Activated CD4-positive, alpha-beta T cell treated with anti-CD3 and anti-CD28 coated beads, Interleukin-2, amount 10 ng/mL, durations not matched to agents 24 days and 14 days (primary cell): ENCODE measurements at regions not wholly inside any gene's neighbourhood (a gene's known extent, or its start where the extent isn't known, plus 50 kb on each side); places are given as distances from the start of the nearest gene placed in this dataset.
"Not testable (repeated sequence)": the region's sequence is repeated elsewhere in the genome, so short reads cannot be mapped to it uniquely, and the experiment has no call there.

Experiments
- DNase-seq: peaks from one replicate; pipeline ENCODE4 v3.0.0; 2022
- H3K27ac Mint-ChIP-seq: one replicate; pipeline ENCODE4 v1.8.0; 2022; ENCODE audit warnings: mild to moderate bottlenecking, mixed read lengths
- H3K27me3 Mint-ChIP-seq: one replicate; pipeline ENCODE4 v1.8.0; 2022; ENCODE audit warnings: mixed read lengths
- H3K36me3 Mint-ChIP-seq: one replicate; pipeline ENCODE4 v1.8.0; 2022; ENCODE audit warnings: low read depth, mild to moderate bottlenecking, mixed read lengths
- H3K4me1 Mint-ChIP-seq: one replicate; pipeline ENCODE4 v1.8.0; 2021; ENCODE audit warnings: mixed read lengths
- H3K4me3 Mint-ChIP-seq: one replicate; pipeline ENCODE4 v1.8.0; 2022; ENCODE audit warnings: mild to moderate bottlenecking, moderate library complexity, mixed read lengths
- H3K9me3 Mint-ChIP-seq: one replicate; pipeline ENCODE4 v1.8.0; 2021; ENCODE audit warnings: mixed read lengths
- intact Hi-C: fragments of 100-400 bp; cut with micrococcal nuclease; formaldehyde crosslinking; loops from one replicate; pipeline ENCODE4 v1.15.1; 2023

DNA sequence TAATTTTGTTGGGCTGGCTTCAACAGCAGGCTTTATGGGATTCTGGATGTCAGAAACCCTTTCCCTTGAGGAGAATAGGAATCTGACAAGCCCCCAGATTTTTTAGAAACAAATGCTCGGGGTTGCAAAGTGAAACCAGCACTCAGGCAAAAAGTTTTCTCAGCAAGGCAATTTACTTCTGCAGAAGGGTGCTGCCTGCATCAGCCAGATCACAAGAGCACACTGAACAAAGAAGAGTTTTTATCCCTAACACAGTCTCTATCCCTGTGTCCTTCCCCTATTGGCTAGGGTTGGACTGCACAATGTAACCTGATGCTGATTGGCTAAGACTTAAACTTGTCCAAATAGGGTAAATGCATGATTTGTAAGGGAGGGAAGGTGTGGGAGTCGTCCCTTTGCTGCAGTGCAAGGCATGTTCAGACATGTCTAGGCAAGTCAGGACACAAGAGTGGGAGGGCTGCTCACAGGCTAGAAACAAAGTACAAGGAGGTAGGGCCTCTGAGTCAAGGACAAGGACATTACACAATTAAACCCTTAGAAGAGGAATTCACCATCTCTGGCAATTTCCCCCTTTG, 175.8 kb downstream of the CCNG2 start:
- no peaks in the 10 kb centered on the region for H3K27me3 Mint-ChIP-seq
- no peaks in the 10 kb centered on the region for H3K4me1 Mint-ChIP-seq
- no peak overlapping the region for H3K27ac Mint-ChIP-seq
- no peaks in the 10 kb centered on the region for H3K36me3 Mint-ChIP-seq
- intact Hi-C loops, result no loop called here
- peaks cover 12% of the 10 kb centered on the region for H3K9me3 Mint-ChIP-seq
- H3K4me3 Mint-ChIP-seq, result no peak overlapping the region
- DNase-seq, result no peak

- Mint-ChIP-seq H3K36me3 (no peaks in the 10 kb centered on the region), H3K9me3 (peaks cover 21% of the 10 kb centered on the region), H3K4me3 (no peak overlapping the region), H3K27ac (no peak overlapping the region), H3K4me1 (no peaks in the 10 kb centered on the region), H3K27me3 (no peaks in the 10 kb centered on the region)
- no peak for DNase-seq
- intact Hi-C loops, result no loop called here
Measured at GRCh38 chr4:77336411-77337142, 179.6 kb downstream of the CCNG2 start.

DNA sequence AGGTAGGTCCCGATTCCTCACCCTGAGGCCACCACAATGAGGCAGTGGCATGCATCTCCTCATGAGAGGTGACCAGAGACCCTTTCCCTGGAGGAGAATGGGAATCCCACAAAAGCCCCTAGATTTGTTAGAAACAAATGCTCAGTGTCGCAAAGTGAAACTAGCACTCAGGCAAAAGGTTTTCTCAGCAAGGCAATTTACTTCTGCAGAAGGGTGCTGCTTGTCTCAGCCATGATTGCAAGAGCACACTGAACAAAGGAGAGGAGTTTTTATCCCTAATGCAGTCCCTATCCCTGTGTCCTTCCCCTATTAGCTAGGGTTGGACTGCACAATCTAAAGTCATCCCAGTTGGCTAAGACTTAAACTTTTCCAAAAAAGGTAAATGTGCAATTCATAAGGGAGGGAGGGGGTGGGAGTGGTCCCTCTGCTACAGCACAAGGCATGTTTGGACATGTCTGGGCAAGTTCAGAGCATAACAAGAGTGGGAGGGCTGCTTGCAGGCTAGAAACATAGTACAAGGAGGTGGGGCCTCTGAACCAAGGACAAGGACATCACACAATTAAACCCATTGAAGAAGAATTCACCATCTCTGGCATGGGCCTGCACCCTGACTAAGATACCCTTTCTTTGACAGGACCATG, 185.3 kb downstream of the CCNG2 start:
- H3K4me1 Mint-ChIP-seq, result no peaks in the 10 kb centered on the region
- H3K9me3 Mint-ChIP-seq, result peaks cover 19% of the 10 kb centered on the region
- intact Hi-C loops, result no loop called here
- DNase-seq, result no peak
- H3K27ac Mint-ChIP-seq, result no peak overlapping the region
- no peak overlapping the region for H3K4me3 Mint-ChIP-seq
- no peaks in the 10 kb centered on the region for H3K36me3 Mint-ChIP-seq
- H3K27me3 Mint-ChIP-seq, result peaks cover 3% of the 10 kb centered on the region

DNA sequence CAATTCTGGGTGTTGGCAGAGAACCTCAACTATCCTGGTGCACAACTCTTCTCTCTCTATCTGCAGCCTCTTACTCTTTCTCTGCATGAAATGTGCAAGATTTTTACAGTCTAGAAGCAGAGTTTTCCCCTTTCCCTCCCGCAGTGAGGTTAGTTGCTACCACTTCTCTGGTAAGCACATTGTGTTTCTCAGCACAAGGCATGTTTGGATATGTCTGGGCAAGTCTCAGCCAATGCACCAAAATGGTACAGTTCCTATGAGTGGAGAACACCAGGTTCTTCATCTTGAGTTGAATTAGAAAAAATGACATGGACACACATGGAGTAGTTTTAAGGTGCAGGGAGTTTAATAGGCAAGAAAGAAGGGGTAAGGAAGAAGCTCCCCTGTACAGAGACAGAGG, 187.0 kb downstream of the CCNG2 start:
- Mint-ChIP-seq H3K9me3 (peaks cover 19% of the 10 kb centered on the region), H3K27me3 (peaks cover 3% of the 10 kb centered on the region), H3K36me3 (no peaks in the 10 kb centered on the region), H3K4me3 (no peak overlapping the region), H3K27ac (no peak overlapping the region), H3K4me1 (no peaks in the 10 kb centered on the region)
- intact Hi-C loops, result no loop called here
- no peak for DNase-seq

GRCh38 chr4:77344784-77345183, 187.8 kb downstream of the CCNG2 start:
- intact Hi-C loops, result no loop called here
- peaks cover 3% of the 10 kb centered on the region for H3K27me3 Mint-ChIP-seq
- no peaks in the 10 kb centered on the region for H3K36me3 Mint-ChIP-seq
- H3K4me1 Mint-ChIP-seq, result no peaks in the 10 kb centered on the region
- no peak overlapping the region for H3K4me3 Mint-ChIP-seq
- DNase-seq, result no peak
- no peak overlapping the region for H3K27ac Mint-ChIP-seq
- H3K9me3 Mint-ChIP-seq, result peaks cover 19% of the 10 kb centered on the region

DNA sequence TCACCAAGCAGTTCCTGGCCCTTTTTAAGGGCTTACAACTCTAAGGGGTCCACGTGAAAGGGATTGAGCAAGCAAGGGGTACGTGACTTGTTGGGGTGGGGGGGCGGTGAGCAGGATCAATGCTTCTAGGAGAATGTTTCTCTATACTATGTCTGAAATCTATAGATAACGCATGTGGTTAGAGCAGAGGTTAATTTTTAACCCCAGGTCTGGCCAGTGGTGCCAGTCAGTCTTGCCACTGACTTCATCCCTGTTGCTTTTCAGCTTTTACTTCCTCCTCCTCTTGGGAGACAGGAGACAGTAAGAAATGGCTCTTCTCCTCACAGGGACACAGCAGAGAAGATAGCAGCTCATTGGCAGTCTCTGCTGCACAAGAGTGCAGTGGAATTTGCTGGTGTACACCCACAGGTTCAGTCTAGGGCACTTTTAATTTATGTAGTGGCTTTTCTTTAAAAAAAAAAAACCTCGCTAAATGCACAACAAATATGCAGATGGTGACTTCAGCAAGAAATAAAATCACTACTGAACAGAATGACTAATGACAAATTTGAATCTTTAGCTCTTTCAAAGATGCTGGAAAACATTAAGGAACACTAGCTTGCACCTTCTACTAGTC, 190.5 kb downstream of the CCNG2 start:
- intact Hi-C loops, result no loop called here
- peaks cover 5% of the 10 kb centered on the region for H3K9me3 Mint-ChIP-seq
- no peaks in the 10 kb centered on the region for H3K36me3 Mint-ChIP-seq
- no peak for DNase-seq
- no peak overlapping the region for H3K4me3 Mint-ChIP-seq
- no peak overlapping the region for H3K27ac Mint-ChIP-seq
- no peaks in the 10 kb centered on the region for H3K4me1 Mint-ChIP-seq
- peaks cover 3% of the 10 kb centered on the region for H3K27me3 Mint-ChIP-seq

- no peak overlapping the region for H3K27ac Mint-ChIP-seq
- no peaks in the 10 kb centered on the region for H3K4me1 Mint-ChIP-seq
- DNase-seq, result no peak
- H3K4me3 Mint-ChIP-seq, result no peak overlapping the region
- H3K27me3 Mint-ChIP-seq, result peaks cover 3% of the 10 kb centered on the region
- intact Hi-C loops, result no loop called here
- H3K36me3 Mint-ChIP-seq, result no peaks in the 10 kb centered on the region
- no peaks in the 10 kb centered on the region for H3K9me3 Mint-ChIP-seq
Measured at GRCh38 chr4:77348815-77349214, 191.8 kb downstream of the CCNG2 start.

DNA sequence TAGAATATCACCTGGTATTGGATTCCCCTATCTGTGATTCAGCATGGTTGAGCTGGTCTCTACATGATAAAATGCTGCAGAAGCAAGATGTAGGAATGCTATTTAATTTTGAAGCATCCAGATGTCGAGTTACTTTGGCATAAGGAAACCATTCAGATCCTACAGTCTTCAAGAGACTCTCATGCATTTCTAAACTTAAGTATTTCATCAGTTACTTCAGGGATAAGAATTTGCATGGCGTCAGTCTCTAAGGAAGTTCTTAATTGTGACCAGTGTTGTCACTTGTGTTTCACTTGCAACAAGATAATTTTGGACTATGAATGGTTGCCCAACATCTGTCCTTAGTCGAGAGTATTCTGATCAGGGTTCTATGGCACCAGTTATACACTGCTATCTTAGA, 192.4 kb downstream of the CCNG2 start:
- intact Hi-C loops, result no loop called here
- Mint-ChIP-seq H3K9me3 (no peaks in the 10 kb centered on the region), H3K4me3 (no peak overlapping the region), H3K27me3 (peaks cover 3% of the 10 kb centered on the region), H3K4me1 (no peaks in the 10 kb centered on the region), H3K27ac (no peak overlapping the region), H3K36me3 (no peaks in the 10 kb centered on the region)
- no peak for DNase-seq

- no peak overlapping the region for H3K4me3 Mint-ChIP-seq
- no peak for DNase-seq
- H3K27me3 Mint-ChIP-seq, result peaks cover 3% of the 10 kb centered on the region
- H3K27ac Mint-ChIP-seq, result no peak overlapping the region
- no peaks in the 10 kb centered on the region for H3K36me3 Mint-ChIP-seq
- H3K4me1 Mint-ChIP-seq, result no peaks in the 10 kb centered on the region
- H3K9me3 Mint-ChIP-seq, result no peaks in the 10 kb centered on the region
- intact Hi-C loops, result no loop called here
Measured at GRCh38 chr4:77349796-77350195, 192.8 kb downstream of the CCNG2 start.

- H3K9me3 Mint-ChIP-seq, result no peaks in the 10 kb centered on the region
- no peaks in the 10 kb centered on the region for H3K36me3 Mint-ChIP-seq
- intact Hi-C loops, result no loop called here
- no peaks in the 10 kb centered on the region for H3K27me3 Mint-ChIP-seq
- DNase-seq, result no peak
- no peak overlapping the region for H3K4me3 Mint-ChIP-seq
- no peaks in the 10 kb centered on the region for H3K4me1 Mint-ChIP-seq
- H3K27ac Mint-ChIP-seq, result no peak overlapping the region
Measured at GRCh38 chr4:77352192-77352591, 195.2 kb downstream of the CCNG2 start.

DNA sequence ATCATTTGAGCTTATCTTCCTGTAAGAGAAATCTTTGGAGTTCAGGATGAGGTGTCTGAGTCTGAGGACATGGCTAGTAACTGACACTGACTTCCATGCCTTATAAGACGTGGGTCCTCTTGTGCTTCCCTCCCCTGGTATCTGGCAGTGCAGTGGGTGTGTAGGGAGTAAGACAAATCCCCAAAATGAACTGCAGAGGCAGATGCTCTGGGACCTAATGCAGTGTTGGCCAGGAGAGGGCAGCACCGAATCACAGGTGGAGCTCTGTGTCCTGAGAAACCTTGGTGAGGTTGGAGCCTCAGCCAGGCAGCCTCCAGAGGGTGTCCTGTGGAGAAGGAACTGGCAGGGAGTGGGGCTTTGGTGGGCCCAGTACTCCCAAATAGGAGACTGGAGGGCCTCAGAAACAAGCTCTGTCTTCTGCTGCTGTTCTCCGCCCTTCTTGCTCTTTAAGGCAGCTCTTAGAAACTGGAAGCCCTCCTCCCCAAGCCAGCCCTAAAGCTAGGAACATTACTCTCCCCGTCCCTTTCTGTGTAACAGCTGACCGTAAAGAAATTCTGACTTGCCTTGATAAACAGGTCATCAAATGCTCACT, 196.8 kb downstream of the CCNG2 start:
- intact Hi-C loops, result not testable (repeated sequence)

GRCh38 chr4:77354550-77354949, 197.5 kb downstream of the CCNG2 start:
- H3K4me3 Mint-ChIP-seq, result no peak overlapping the region
- intact Hi-C loops, result no loop called here
- H3K27ac Mint-ChIP-seq, result no peak overlapping the region
- H3K27me3 Mint-ChIP-seq, result peaks cover under 1% of the 10 kb centered on the region
- DNase-seq, result no peak
- H3K9me3 Mint-ChIP-seq, result no peaks in the 10 kb centered on the region
- no peaks in the 10 kb centered on the region for H3K36me3 Mint-ChIP-seq
- no peaks in the 10 kb centered on the region for H3K4me1 Mint-ChIP-seq

More for the DNA sequence above, 196.8 kb downstream of the CCNG2 start:
- not testable (repeated sequence) for H3K4me1 Mint-ChIP-seq, H3K4me3 Mint-ChIP-seq, H3K36me3 Mint-ChIP-seq, DNase-seq, H3K9me3 Mint-ChIP-seq, H3K27me3 Mint-ChIP-seq, H3K27ac Mint-ChIP-seq

- Mint-ChIP-seq H3K4me1 (no peaks in the 10 kb centered on the region), H3K9me3 (no peaks in the 10 kb centered on the region), H3K4me3 (no peak overlapping the region), H3K36me3 (no peaks in the 10 kb centered on the region), H3K27me3 (peaks cover 3% of the 10 kb centered on the region), H3K27ac (no peak overlapping the region)
- intact Hi-C loops, result no loop called here
- no peak for DNase-seq
Measured at GRCh38 chr4:77355731-77356130, 198.7 kb downstream of the CCNG2 start.
